GM18858 (cell line): ENCODE measurements at regions not wholly inside any gene's neighbourhood (a gene's known extent, or its start where the extent isn't known, plus 50 kb on each side); places are given as distances from the start of the nearest gene placed in this dataset.
"Not testable (repeated sequence)": the region's sequence is repeated elsewhere in the genome, so short reads cannot be mapped to it uniquely, and the experiment has no call there.

Source experiments
- ATAC-seq: cut with Tn5 transposase; IDR thresholded peaks from one replicate; pipeline ENCODE4 v1.9.1; 2021; ENCODE audit not compliant: unreplicated experiment

DNA sequence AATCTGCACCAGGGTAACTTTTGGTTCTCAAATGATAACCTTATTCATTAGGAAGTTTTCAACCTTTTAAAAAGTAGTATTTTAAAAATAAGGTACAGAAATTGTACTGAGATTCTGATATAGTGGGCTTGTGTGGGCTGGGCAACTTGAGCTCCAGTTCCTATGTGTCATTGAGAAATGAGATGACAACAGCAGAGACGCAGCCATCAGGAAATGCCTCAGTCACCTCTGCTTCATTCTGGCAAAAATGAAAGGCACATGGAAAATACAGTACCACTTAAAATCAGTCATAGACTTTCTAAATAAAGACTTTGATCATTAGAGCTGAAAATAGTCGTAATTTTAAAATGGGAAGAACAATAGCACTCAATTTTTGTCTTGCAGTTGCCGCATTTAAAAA, 480.2 kb downstream of the PLK2 start:
- no peak for ATAC-seq

DNA sequence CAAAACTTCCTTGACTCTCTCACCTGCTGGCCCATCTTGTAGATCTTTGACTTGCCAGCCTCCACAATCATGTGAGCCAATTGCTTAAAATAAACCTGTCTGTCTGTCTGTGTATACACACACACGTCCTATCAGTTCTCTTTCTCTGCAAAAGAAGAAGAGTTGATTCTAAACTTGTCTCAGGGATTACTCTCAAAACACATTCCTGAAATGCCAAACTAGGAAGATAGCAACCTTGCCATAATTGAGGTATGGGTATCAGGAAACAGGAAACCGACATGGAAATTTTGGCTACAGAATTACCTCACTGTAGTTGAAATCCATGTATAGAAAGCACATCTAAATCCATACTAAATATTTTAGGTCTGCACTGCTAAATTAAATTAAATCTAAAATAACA, 483.4 kb downstream of the PLK2 start:
- ATAC-seq, result no peak

DNA sequence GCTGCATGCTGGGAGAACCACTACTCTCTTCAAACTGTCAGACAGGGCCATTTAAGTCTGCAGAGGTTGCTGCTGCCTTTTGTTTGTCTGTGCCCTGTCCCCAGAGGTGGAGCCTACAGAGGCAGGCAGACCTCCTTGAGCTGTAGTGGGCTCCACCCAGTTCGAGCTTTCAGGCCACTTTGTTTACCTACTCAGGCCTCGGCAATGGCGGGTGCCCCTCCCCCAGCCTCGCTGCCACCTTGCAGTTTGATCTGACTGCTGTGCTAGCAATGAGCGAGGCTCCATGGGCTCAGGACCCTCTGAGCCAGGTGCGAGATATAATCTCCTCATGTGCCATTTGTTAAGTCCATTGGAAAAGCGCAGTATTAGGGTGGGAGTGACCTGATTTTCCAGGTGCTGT, 487.8 kb downstream of the PLK2 start:
- not testable (repeated sequence) for ATAC-seq

DNA sequence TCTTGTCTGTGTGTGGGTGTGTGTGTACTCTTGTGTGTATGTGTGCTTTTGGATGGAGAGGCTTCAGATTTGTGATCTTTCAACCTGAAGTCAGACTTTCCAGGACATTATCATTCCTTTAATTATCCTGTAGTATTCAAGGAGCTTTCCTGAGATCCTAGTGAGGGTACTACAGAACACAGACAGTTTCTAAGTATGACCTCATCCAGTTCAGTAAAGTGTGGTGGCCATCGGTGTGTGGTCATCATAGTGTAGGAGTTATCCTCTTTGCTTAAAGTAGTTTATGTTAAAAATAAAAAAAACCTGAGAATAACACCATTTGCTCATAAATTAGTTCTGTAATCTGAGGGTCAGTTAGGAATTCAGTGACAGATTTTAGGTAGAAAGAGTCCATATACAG, 478.0 kb upstream of the ACTBL2 start:
- ATAC-seq, result no peak

DNA sequence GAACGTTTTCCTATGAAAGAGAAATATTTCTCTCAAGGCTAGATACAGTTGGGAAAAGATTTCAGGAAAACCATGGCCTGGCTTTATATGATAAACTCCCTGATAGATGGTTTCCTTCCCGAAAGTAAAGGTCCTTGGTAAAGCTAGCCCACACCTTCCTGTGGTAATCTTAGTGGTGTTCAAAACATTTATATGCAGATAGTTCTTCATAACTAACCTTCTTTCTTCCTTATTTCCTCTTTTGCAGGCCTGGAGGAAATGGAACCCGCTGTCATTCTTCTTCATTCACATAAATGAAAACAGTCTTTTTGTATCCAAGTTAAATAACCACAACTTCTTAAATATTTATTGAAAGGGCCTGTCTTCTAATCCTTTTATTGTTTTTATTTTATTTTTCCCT, 474.0 kb upstream of the ACTBL2 start:
- no peak for ATAC-seq

GRCh38 chr5:57955511-57955910, 472.9 kb upstream of the ACTBL2 start:
- ATAC-seq, result no peak

GRCh38 chr5:57953792-57954191, 471.2 kb upstream of the ACTBL2 start:
- no peak for ATAC-seq

GRCh38 chr5:57950616-57951228, 468.1 kb upstream of the ACTBL2 start:
- no peak for ATAC-seq

DNA sequence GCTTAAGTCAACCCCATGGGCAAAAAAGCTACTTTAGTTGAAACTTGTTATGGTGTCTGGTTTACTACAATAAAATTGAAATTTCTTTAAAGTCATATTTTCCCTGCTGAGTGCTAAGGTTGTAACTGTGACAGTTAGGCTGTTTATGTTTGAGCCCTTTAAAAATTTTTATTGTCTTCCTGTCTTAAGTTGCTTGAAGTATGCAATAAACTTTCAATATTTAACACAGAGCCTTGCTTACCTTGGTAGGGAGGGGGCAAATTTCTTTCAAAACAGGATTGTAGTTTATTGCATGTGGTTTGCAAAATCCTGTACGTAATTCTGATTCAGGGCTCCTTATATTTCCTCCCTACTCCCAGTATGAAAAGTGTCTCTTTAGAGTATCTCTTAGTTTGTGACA, 465.5 kb upstream of the ACTBL2 start:
- no peak for ATAC-seq

- ATAC-seq, result no peak
Measured at GRCh38 chr5:57947181-57947580, 464.6 kb upstream of the ACTBL2 start.

DNA sequence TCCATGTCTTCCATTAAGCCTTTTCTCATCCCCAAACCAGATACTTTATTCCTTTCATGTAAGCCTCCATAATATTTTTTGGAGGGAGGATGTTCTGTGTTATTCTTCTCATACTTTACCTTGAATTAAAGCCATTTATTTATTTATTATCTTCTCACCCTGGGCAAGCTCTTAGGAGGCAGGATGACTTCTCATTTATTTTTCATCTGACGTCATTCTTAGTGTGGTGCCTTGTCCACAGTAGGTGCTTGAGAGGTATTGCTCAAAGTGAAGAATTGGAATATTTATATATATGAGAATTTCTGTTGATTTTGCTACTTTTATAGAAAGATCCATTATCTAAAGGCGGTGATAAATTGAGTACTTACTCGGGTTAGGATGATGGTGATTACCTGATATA, 458.3 kb upstream of the ACTBL2 start:
- ATAC-seq, result no peak

DNA sequence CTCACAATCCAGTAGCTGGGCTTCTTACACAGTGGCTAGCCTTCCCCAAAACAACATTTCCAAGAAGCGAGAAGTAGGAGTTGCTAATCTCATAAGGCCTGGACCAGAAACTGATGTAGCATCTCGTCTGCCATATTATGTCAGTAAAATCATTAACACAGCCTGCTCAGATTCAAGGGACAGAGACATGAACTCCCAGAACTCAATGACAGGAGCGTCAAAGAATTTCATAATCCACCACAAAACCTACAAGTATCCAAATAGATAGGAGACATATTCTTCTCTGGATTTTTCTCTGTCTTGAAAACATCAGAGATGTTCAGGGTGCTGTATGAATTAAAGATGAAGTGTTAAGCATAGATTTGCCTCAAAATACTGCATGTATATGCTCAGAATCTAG, 457.6 kb upstream of the ACTBL2 start:
- no peak for ATAC-seq

- ATAC-seq, result no peak
Measured at GRCh38 chr5:57939771-57940170, 457.2 kb upstream of the ACTBL2 start.

GRCh38 chr5:57939335-57939734, 456.7 kb upstream of the ACTBL2 start:
- ATAC-seq, result no peak

DNA sequence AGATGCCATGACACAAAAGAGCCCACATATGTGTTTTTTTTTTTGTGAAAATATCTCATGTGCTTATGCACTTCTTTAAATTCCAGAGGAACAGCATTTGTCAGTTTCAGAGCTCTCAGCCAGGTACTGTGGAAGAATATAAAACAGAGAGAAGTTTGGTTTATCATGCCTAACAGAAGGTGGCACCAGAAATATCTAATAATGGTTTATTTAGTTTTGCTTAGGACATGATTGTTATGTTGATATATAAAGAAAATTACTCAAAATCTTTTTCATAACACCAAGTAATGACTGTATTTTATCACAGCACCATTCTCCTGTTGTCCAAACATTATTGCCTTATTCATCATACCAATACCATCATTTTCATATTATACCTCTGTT, 455.6 kb upstream of the ACTBL2 start:
- no peak for ATAC-seq

- no peak for ATAC-seq
Measured at GRCh38 chr5:57937501-57938173, 455.0 kb upstream of the ACTBL2 start.

DNA sequence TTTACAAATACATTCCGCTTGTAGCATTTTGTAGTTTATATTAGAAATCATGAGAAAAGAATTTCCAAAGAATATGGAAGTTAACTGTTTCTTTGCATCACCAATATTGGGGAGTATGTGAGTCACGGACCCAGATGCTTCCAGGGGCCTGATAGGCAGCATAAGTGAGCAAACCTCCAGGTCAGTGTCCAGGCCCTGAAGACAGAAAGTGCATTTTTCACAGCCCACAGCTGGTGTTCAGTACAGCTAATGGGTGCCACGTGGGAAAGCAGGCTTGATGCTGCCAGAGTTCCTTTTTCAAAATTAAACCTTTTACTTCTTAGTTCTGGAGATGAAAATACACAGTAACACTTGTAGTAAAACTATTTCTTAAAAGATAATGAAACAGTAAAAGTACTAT, 454.4 kb upstream of the ACTBL2 start:
- ATAC-seq, result no peak

- ATAC-seq, result no peak
Measured at GRCh38 chr5:57932761-57933160, 450.1 kb upstream of the ACTBL2 start.

DNA sequence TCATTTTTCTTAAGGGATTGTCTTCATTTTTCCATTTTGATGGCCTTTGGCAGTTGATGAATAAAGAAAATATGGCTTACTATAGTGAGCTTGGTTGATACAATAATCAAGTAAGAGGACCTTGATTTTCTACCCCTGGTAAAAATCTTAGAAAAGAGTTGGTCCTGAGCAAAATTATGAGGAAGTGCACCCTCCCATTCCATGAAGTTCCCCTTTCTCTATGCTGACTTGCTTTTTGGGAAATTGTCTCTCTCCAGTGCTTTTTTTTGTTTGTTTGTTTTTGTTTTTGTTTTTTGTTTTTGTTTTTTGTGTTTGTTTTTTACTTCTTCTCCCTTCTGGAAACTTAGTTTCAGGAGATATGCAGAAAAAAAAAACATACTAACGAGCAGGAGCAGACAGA, 449.2 kb upstream of the ACTBL2 start:
- ATAC-seq, result no peak

- no peak for ATAC-seq
Measured at GRCh38 chr5:57931352-57931751, 448.7 kb upstream of the ACTBL2 start.

DNA sequence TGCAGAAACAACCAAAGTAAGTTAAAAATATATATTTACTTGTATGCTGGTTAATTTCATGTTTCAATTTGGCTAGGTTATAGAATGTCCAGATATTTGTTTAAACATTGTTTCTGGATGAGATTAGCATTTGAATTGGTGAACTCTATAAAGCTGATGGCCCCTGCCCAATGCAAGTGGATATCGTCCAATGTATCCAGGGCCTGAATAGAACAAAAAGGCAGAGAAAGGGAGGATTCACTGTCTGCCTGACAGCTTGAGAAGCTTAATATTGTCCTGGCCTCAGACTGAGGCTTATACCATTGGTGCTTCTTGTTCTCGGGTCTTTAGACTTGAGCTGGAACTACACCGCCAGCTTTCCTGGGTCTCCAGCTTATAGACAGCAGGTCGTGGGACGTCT, 446.7 kb upstream of the ACTBL2 start:
- no peak for ATAC-seq

DNA sequence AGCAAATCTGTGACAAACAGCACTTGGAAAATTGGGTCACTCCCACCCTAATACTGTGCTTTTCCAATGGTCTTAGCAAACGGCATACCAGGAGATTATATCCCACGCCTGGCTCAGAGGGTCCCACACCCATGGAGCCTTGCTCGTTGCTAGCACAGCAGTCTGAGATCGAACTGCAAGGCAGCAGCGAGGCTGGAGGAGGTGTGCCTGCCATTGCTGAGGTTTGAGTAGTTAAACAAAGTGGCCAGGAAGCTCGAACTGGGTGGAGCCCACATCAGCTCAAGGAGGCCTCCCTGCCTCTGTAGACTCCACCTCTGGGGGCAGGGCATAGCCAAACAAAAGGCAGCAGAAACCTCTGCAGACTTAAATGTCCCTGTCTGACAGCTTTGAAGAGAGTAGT, 440.5 kb upstream of the ACTBL2 start:
- ATAC-seq, result not testable (repeated sequence)

- no peak for ATAC-seq
Measured at GRCh38 chr5:57917004-57917403, 434.4 kb upstream of the ACTBL2 start.
